Activated naive CD8-positive, alpha-beta T cell treated with anti-CD3 and anti-CD28 coated beads, Interleukin-2, amount 50 U/mL, for 16 hours (primary cell): ENCODE measurements at regions not wholly inside any gene's neighbourhood (a gene's known extent, or its start where the extent isn't known, plus 50 kb on each side); places are given as distances from the start of the nearest gene placed in this dataset.
"Not testable (repeated sequence)": the region's sequence is repeated elsewhere in the genome, so short reads cannot be mapped to it uniquely, and the experiment has no call there.

Source experiments
- DNase-seq: peaks from one replicate; pipeline ENCODE4 v3.0.0-alpha.2; 2020; ENCODE audit warnings: low read depth, low spot score

DNA sequence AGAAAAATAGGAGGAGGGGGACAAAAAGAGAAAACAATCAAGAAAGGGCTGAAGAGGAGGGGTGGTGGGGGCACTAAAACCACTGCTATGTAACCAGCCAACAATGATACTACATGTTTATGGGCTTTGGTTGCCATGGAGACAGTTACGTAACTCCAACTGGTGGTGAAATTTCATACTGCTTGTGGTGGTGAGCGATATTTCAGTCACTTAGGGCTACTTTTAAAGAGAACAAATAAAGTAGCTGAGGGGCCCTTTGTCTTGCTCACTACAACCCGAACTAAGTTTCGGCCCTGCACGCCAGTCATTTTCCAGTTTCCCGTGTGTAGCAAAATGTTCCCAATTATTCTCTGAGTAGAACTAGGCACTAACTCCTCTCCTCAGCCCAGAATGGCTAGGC lies 275.2 kb upstream of the EDA2R start:
- DNase-seq: no peak

DNA sequence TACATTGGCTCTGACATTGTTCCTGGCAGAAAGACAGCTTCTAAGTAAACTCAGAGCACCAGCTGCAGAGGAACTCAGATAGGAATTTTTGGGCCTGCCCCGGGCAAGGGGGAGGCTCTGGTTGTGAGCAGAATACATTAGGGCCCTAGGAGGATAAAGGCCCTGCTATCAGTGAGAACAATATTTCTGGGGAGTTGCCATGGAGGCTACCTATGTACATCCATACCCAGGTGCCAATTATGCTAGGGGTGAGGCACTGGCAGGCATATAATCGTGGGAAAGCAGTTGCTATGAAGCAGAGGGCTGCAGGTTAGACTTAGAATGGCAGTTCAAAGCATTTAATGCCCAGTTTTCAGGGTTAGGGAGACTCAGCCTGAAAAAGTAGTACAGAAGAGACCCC lies 273.5 kb upstream of the EDA2R start:
- DNase-seq: no peak

DNA sequence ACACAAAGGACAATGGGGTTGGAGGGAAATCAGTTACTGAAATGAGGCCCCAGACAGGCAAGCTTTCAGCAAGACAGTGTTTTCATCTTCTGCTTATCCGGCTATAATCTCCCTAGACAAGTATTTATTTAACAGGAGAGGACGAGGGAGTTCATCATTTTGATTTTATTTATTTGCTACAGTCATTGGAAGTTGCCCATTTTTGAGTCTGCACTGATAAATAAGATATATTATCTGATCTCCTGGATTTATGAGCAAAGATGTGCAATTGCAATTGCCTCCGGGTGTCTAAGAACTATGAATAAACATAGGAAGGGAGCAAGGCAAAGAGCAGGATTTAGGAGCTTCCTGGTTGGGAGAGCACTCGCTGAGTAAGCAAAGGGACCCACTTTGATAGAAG lies 263.2 kb upstream of the EDA2R start:
- no peak for DNase-seq

DNA sequence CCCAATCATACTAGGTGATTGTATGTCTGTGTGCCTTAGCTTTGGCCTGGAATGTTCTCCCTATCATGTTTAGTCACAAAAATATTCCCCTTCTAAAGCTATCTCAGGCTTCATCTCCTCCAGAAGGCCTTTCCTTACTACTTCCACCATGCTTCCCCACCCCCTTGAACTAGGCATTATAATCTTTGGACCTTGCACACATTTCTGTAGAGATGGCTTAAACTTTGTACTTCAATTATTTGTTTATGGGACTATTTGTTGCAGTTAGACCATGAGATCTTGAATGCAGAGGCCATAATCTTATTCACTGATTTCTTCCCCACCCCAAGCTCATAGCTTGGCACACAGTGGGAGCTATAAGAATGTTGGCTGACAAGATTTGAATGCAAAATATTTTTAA lies 262.0 kb upstream of the EDA2R start:
- no peak for DNase-seq

DNA sequence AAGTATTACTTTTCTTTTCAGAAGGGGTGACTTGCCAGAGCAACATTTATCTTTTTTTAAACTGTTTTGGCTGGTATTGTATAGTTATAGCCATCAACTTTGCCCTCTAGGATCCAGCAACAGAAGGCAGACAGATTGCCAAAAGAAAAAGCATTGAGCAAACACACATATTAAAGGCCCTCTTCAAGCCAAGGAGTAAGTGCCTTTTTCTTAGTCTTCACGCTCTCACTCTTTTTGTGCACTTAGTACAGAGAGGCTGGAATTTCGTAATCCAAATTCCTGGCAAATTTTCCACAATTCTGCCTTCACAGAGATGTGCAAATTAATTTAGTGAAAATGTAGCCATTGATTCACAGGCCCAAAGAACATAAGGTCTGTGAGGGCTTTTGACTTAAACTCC lies 253.1 kb upstream of the EDA2R start:
- no peak for DNase-seq

DNA sequence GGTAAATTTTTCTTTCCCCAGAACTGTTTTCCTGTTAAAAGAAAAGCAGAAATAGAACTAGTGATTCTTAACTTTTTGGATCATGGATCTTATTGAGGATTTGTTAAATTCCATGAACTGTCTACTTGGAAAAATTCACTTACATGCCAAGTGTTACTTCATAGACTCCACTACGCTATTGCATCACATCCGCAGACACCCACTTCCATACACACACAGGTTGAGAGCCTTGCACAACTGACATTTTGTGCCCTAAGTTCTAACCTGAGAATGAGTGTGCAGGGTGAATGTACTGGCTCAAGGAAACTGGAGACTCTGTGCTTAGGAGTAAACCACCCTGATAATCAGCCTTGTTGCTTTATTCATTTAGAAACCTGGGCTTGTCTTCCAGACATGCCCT lies 250.5 kb upstream of the EDA2R start:
- no peak for DNase-seq

DNA sequence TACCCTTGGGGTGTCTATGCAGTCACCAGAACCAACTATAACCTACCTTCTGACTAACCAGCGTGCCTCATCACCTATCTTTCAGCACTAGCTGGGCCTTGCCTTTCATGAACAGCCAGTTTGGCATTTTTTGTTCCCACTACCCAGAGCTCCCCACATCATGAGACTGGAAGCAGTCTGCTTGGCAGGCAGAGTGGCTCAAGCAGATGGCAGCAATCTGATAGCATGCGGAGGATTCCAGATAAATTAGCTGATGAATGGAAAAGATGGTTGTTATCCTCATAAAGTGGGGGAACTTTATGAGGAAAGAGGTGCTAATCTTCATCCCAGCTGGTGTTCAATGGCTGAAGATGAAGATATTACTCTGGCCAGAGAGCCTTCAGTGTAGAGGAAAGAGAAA lies 243.2 kb upstream of the EDA2R start:
- DNase-seq: no peak

DNA sequence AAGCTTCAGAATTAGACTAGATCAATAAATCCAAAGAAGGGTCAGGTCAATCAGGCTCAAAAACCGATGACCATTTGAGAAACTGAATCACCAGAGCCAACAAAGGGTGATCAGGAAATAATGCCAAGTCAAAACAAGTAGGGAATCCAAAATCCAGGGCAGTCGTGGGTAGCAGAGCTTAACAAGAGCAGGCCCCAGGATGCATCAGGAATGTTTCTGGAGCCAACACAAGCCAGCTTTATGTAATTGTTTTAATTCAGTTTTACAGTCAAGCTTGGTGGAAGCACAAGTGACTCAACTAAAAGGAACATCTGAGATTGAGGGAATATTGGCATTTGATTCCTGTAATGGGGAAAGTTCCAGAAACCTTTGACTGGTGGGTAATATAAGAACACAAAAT lies 237.9 kb upstream of the EDA2R start:
- no peak for DNase-seq

DNA sequence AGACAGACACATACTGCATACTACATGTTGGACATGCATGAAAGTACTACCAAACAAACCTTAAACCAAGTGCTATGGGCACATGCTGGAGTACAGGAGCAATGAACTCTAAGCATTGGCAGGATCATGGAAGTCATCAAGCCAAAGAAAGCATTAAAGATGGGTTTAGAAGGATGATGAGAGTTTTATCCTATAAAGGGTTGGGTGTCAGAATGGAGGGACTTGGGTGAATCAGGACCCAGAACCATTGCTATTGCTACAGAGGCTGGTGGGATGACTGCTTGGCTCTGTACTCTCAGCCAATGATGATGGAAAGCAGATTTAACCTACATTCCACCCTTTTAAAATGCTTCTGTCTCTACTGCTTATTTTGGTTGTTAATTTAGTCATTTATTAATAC lies 233.9 kb upstream of the EDA2R start:
- no peak for DNase-seq

DNA sequence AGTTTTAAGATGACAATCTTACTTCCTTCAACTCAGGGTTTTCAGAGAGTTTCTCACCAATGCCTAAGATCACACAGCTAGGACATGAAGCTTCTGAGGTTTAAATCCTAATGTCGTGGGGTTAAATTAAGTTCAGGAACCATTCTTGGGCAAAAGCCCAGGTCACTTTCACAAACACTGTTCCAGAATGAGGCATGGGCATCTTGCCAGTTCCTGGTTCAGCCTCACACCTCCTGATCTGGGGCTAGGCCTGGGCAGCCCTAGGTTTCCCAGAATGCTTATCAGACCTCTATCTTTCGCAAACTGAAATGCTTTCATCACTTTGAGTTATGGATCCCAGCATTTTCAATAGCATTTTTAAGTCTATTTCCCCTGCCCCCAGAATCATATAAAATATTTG lies 224.8 kb upstream of the EDA2R start:
- DNase-seq: no peak

DNA sequence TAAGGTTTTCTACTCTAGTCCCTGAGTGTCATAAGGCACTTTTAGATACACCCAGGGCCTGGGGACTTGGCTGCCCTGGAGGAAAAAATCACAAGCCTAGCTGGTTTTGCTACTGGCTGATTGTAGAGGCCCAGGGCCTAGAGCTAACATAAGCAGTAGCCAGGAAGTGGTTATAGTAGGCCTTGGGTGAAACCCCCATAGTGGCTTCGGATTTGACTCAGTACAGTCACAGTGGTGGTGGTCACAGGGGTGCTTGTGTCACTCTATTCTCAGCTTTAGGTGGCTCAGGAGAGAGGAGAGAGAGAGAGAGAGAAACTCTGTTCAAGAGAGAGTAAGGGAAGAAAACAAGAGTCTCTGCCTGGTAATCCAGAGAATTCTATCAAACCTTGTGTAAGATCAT lies 194.5 kb upstream of the EDA2R start:
- DNase-seq: no peak

DNA sequence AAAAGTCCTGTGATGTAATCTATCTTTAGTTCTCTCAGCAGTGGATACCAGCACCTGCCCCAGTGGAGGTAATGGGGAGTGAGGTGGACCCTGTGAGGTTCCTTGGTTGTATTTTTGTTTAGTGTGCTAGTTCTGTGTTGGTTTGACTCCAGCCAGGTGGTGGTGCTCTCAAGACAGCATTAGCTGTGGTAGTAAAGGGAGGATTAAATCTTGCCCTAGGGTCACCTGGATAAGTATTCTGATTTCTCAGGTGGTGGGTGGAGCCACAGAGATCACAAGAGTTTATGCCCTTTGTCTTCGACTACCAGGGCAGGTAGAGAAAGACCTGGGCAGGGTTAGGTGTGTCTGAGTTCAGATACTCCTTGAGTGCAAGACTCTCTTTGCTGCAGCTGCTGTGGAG lies 176.3 kb upstream of the EDA2R start:
- no peak for DNase-seq

DNA sequence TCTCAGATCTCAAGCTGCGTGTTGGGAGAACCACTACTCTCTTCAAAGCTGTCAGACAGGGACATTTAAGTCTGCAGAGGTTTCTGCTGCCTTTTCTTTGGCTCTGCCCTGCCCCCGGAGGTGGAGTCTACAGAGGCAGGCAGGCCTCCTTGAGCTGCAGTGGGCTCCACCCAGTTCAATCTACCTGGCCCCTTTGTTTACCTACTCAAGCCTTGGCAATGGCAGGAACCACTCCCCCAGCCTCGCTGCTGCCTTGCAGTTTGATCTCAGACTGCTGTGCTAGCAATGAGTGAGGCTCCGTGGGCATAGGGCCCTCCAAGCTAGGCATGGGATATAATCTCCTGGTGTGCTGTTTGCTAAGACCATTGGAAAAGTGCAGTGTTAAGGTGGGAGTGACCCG lies 155.6 kb upstream of the EDA2R start:
- not testable (repeated sequence) for DNase-seq

DNA sequence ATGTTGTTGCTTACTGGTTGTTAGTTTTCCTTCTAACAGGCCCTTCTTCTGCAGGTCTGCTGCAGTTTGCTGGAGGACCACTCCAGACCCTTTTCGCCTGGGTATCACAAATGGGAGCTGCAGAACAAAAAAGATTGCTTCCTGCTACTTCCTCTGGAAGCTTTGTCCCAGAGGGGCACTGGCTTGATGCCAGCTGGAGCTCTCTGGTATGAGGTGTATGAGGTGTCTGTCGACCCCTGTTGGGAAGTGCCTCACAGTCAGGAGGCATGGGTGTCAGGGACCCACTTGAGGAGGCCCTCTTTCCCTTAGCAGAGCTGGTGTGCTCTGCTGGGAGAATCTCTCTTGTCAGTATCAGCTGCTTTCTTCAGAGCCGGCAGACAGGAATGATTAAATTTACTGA lies 127.4 kb upstream of the EDA2R start:
- DNase-seq: no peak

DNA sequence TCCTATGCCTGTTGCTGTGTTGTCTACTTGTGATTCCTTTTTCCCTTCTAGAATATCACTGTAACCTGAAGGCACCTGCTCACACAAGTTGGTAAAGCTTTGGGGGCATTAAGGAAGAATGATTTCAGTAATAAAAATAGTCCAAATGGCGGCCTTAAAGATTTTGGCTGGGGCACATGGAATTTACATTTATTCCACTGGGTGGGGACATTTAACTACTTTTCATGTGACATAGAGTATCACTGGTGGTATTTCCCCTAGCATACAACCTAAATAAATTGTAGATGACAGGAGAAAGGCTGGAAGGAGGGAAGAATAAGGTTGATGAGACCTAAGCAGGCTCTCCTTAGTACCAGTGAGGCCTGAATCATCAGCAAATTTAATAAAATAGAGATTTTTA lies 121.8 kb upstream of the EDA2R start:
- DNase-seq: no peak

DNA sequence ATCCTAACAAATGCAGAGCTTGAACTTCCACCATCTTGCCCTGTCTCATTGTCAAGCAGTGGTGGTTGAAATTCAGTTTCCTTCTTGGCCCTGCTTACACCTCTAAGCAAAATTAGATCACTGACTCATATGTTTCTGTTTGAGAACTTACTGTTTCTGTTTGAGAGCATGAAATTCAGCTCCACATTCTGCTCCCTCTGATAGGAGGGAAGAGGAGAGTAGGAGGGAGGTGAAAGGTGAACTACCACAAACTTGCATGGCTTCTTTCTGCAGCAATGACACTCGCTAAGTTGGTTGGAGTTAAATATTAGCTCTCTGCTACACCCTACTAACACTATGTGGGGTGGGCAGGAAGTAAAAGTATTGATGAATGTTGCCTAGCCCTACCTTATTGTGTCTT lies 117.8 kb upstream of the EDA2R start:
- no peak for DNase-seq

DNA sequence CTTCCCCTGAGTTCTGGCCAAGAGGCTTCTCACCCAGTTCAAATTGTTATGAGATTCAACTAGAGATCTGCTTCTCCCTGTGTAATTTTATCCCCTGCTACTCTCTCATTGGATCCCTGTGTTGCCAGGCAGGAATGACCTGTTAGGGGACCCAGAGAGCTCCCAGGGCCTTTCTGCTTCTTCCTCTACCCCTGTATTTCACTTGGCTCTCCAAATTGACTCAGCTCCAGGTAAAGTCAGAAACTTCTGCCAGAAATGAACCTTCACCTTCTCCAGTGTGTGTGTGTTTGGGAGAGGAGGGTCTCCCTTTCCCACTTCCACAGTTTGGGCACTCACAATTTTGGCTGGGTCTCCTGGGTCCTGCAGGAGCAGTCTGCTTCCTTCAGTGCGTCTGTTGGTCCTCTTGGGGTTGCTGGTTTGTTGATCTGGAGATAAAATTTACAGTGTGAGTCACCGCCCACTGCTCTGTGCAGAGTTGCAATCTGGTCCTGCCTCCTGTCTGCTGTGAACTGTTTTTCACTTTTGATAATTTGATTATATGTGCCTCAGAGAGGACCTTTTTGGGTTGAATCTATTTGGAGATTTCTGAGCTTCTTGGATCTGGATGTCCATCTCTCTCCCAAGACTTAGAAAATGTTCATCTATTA lies 112.4 kb upstream of the EDA2R start:
- DNase-seq: no peak

DNA sequence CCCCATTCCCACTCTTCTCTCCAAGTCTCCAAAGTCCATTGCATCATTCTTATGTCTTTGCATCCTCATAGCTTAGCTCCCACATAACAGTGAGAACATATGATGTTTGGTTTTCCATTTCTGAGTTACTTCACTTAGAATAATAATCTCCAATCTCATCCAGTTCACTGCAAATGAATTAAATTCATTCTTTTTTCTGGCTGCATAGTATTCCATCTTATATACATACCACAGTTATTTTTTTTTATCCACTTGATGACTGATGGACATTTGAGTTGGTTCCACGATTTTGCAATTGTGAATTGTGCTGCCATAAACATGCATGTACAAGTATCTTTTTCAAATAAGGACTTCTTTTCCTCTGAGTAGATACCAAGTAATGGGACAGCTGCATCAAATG lies 105.6 kb upstream of the EDA2R start:
- not testable (repeated sequence) for DNase-seq

DNA sequence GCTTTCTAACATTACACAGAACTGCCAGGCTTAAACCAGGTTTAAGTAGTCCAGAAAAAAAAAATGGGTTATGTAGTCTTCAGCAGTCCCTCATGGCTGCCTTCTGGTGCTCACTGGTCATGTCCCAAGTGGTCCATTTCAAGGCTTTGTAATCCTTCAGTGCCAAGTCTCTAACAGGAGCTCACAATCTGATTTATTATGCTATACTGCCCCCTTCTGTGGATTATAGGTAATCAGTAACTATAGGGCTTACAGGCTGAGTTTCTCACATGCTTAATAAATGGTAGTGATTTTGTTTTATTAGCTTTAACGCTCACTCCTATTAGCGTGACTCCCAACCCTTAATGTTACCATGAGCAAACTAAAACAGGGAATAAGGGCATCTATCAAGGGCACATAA lies 92.5 kb upstream of the EDA2R start:
- no peak for DNase-seq

DNA sequence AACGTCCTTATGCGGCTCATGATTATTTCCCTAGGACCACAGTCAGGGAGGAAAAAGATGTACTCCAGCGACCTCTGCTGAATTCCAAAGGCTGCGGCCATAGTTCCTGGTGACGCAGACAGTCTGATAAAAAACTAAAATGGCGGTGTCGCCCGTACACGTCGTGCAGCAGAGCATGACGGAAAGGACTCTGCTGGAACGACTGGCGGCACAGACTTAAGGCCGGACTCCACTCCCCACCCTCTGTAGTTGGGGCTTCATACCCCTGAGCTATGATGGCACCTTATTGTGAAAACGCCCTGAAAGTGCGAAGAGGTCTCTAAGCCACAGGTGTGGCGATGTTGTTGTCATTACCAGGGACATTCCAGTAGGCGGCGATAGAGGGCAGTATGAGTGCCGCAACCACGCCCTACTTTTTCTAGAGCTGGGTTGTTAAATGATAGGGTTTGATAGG lies 90.0 kb upstream of the EDA2R start:
- DNase-seq: peak; percentile 1

DNA sequence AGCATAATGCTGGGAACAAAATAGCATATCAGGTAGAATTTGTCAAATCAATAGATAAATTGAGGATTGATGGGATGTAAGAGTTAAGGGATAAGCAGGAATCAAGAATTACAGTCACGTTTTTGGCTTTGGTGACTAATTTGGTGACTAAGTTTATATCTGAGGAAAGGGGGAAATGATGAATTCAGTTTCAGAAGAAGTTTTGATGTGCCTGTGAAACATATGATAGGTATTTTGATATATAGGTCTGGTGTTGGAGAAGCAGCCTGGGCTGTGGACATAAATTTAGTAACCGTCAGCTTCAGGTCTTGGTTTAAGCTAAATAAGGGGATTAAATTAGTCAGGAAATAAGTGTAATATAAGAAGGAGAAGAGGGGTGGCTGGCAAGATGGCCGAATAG lies 79.0 kb upstream of the EDA2R start:
- no peak for DNase-seq

DNA sequence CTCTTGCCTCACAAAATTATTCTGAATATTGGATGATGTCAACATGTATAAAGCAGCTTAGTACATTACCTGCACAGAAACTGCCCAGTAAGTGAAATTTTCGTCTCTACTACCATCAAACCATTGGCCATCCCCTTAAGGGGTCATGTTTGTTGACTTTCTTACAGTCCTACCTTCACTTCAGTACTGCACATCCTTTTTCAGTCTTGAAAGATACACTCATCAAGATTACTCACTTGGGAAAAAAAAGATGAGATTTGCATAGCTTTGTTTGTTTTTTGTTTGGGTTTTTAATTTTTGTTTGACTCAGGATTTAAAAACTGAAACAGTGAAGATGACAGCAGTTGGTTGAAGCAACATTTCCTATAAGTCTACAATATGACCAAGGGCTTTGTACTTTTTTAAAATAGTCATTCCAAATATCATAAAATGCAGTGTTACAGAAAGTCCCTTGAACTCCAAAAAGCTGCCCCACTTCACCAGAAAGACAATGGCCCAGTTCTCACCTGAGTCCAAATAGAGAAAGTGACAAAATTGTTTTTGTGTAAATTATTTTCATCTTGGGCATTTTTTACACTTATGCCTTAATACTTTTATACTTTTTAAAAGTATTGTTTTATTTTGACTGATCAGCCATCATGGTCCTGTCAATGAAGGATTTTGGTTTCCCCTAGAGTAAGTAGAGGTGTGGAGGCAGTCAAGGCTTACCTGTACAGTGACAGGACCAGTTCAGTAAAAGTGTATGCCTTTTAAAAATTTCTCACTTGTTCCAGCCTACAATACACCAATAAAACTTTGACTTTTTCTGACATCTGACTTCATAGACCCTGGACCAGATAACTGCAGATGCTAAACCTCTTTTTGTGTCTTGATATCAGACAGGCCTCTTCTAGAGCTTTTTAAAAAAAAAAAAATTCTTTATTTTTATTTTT lies 59.7 kb upstream of the EDA2R start:
- no peak for DNase-seq

DNA sequence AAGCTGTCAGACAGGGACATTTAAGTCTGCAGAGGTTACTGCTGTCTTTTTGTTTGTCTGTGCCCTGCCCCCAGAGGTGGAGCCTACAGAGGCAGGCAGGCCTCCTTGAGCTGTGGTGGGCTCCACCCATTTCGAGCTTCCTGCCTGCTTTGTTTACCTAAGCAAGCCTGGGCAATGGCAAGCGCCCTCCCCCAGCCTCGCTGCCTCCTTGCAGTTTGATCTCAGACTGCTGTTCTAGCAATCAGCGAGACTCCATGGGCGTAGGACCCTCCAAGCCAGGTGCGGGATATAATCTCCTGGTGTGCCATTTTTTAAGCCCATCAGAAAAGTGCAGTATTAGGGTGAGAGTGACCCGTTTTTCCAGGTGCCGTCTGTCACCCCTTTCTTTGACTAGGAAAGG lies 53.6 kb upstream of the EDA2R start:
- not testable (repeated sequence) for DNase-seq
